Prostate gland (tissue), 2 donors: ENCODE measurements at regions not wholly inside any gene's neighbourhood (a gene's known extent, or its start where the extent isn't known, plus 50 kb on each side); places are given as distances from the start of the nearest gene placed in this dataset.

Experiments
- POLR2A ChIP-seq: fragments of 450-650 bp; IDR thresholded peaks from one replicate; pipeline ENCODE4 v1.6.1; 2016; ENCODE audit warnings: antibody characterized with exemption, mild to moderate bottlenecking
- POLR2AphosphoS5 ChIP-seq: sonication (generic); formaldehyde crosslinking; IDR thresholded peaks from one replicate; pipeline ENCODE4 v1.6.1; 2017; ENCODE audit warnings: antibody characterized with exemption
- TF ChIP-seq, protein P1 (sequence below), 4 experiments: fragments of 200-600 bp in 2 of 4; fragments of 450-650 bp in 2 of 4; sonication (generic) in 2 of 4; IDR thresholded peaks; 1 replicate in 3 of 4; 2 replicates in 1 of 4; pipeline ENCODE4 v1.5.1; 2016 to 2019; ENCODE audit warnings: antibody characterized with exemption in 4 of 4, mild to moderate bottlenecking in 2 of 4, moderate library complexity in 2 of 4

GRCh38 chr18:70411307-70411706 lies 122.5 kb downstream of the SOCS6 start:
- TF ChIP-seq, protein P1, sequence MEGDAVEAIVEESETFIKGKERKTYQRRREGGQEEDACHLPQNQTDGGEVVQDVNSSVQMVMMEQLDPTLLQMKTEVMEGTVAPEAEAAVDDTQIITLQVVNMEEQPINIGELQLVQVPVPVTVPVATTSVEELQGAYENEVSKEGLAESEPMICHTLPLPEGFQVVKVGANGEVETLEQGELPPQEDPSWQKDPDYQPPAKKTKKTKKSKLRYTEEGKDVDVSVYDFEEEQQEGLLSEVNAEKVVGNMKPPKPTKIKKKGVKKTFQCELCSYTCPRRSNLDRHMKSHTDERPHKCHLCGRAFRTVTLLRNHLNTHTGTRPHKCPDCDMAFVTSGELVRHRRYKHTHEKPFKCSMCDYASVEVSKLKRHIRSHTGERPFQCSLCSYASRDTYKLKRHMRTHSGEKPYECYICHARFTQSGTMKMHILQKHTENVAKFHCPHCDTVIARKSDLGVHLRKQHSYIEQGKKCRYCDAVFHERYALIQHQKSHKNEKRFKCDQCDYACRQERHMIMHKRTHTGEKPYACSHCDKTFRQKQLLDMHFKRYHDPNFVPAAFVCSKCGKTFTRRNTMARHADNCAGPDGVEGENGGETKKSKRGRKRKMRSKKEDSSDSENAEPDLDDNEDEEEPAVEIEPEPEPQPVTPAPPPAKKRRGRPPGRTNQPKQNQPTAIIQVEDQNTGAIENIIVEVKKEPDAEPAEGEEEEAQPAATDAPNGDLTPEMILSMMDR (IDR thresholded peaks at IDR 0.05) = no peak
- TF ChIP-seq POLR2A (no peak), POLR2AphosphoS5 (no peak)
